Immature natural killer cell (primary cell): ENCODE measurements at regions not wholly inside any gene's neighbourhood (a gene's known extent, or its start where the extent isn't known, plus 50 kb on each side); places are given as distances from the start of the nearest gene placed in this dataset.

ENCODE experiments used
- DNase-seq, 3 donors: peaks; one replicate each; pipeline ENCODE4 v3.0.0; 2022; ENCODE audit warnings: mixed read lengths in 1 of 3
- H3K27ac Mint-ChIP-seq, 6 donors: one replicate each; pipeline ENCODE4 v1.8.0; 2020; ENCODE audit warnings: mixed read lengths in 6 of 6, mild to moderate bottlenecking in 5 of 6, inconsistent platforms in 4 of 6, moderate library complexity in 3 of 6
- H3K27me3 Mint-ChIP-seq, 3 donors: one replicate each; pipeline ENCODE4 v1.8.0; 2020 to 2021; ENCODE audit warnings: low read depth in 3 of 3, mild to moderate bottlenecking in 3 of 3, mixed read lengths in 3 of 3, moderate library complexity in 3 of 3, inconsistent platforms in 1 of 3
- H3K36me3 Mint-ChIP-seq, 3 donors: one replicate each; pipeline ENCODE4 v1.8.0; 2020; ENCODE audit warnings: mixed read lengths in 3 of 3, inconsistent platforms in 2 of 3, mild to moderate bottlenecking in 2 of 3
- H3K4me1 Mint-ChIP-seq, 2 donors: one replicate each; pipeline ENCODE4 v1.8.0; 2020; ENCODE audit warnings: inconsistent platforms in 2 of 2, mild to moderate bottlenecking in 2 of 2, mixed read lengths in 2 of 2, moderate library complexity in 1 of 2
- H3K4me3 Mint-ChIP-seq, 5 donors: one replicate each; pipeline ENCODE4 v1.8.0; 2020; ENCODE audit warnings: mild to moderate bottlenecking in 5 of 5, mixed read lengths in 5 of 5, inconsistent platforms in 3 of 5, moderate library complexity in 3 of 5
- H3K9me3 Mint-ChIP-seq, 6 donors: one replicate each; pipeline ENCODE4 v1.8.0; 2020; ENCODE audit warnings: mild to moderate bottlenecking in 6 of 6, mixed read lengths in 6 of 6, inconsistent platforms in 4 of 6, moderate library complexity in 3 of 6

- DNase-seq = no peak
- H3K27ac Mint-ChIP-seq = no peak overlapping the region
- peaks cover 0 to 4% of the 10 kb centered on the region in 2 donors for H3K4me1 Mint-ChIP-seq
- peaks cover 0 to 2% (median 0%) of the 10 kb centered on the region in 6 donors for H3K9me3 Mint-ChIP-seq
- H3K4me3 Mint-ChIP-seq = peak overlapping the region in 4 of 5 donors; percentile 33 to 64 (median 41)
- H3K27me3 Mint-ChIP-seq = peaks cover 3 to 25% (median 9%) of the 10 kb centered on the region in 3 donors
- no peaks in the 10 kb centered on the region for H3K36me3 Mint-ChIP-seq
These were observed 83.5 kb upstream of the PRKG1 start for GRCh38 chr10:50990568-50991455.

- H3K27me3 Mint-ChIP-seq = peaks cover 3 to 25% (median 7%) of the 10 kb centered on the region in 3 donors
These were observed 82.6 kb upstream of the PRKG1 start for GRCh38 chr10:50991456-50992355.

GRCh38 chr10:50992356-50992901 is 81.9 kb upstream of the PRKG1 start:
- no peaks in the 10 kb centered on the region for H3K36me3 Mint-ChIP-seq
- peaks cover 0 to 4% of the 10 kb centered on the region in 2 donors for H3K4me1 Mint-ChIP-seq
- DNase-seq = no peak
- peak overlapping the region in 2 of 5 donors; percentile 3 to 13 for H3K4me3 Mint-ChIP-seq
- H3K27ac Mint-ChIP-seq = no peak overlapping the region
- peaks cover 3 to 27% (median 7%) of the 10 kb centered on the region in 3 donors for H3K27me3 Mint-ChIP-seq
- no peaks in the 10 kb centered on the region for H3K9me3 Mint-ChIP-seq

More at GRCh38 chr10:50991456-50992355, 82.6 kb upstream of the PRKG1 start:
- no peak for DNase-seq
- Mint-ChIP-seq H3K9me3 (peaks cover 0 to 2% (median 0%) of the 10 kb centered on the region in 6 donors), H3K4me3 (peak overlapping the region in 3 of 5 donors; percentile 38 to 64 (median 44)), H3K4me1 (peaks cover 0 to 4% of the 10 kb centered on the region in 2 donors), H3K36me3 (no peaks in the 10 kb centered on the region), H3K27ac (no peak overlapping the region)

GRCh38 chr10:50992972-50993766 is 81.1 kb upstream of the PRKG1 start:
- Mint-ChIP-seq H3K4me3 (peak overlapping the region in 1 of 5 donors; percentile 3), H3K27me3 (peaks cover 3 to 27% (median 7%) of the 10 kb centered on the region in 3 donors)

DNA sequence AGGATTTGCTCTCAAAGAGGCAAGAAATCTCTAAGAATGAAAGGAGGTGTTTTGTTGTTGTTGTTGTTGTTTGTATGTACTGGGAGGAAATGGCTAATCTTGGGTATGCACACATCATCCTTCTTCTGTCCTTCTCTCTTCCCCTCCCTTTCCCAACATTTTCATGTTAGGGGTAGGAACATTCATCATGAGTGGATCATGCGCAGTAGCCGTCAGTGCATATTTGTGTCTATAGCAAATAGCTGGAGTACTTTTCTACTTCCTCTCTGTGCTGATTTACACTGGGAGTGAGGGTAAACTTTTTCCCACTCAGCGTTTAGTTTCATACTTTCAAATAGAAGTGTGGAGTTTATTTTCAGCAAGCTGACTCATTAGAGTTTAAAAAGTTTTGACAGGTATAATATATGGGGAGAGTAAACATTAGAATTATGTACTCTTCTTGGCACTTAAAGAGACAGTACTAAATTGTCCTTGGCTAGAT is 80.5 kb upstream of the PRKG1 start:
- H3K4me1 Mint-ChIP-seq = peaks cover 0 to 4% of the 10 kb centered on the region in 2 donors
- H3K4me3 Mint-ChIP-seq = no peak overlapping the region
- H3K36me3 Mint-ChIP-seq = no peaks in the 10 kb centered on the region
- DNase-seq = no peak
- H3K9me3 Mint-ChIP-seq = no peaks in the 10 kb centered on the region
- H3K27ac Mint-ChIP-seq = no peak overlapping the region
- peaks cover 3 to 26% (median 7%) of the 10 kb centered on the region in 3 donors for H3K27me3 Mint-ChIP-seq

More at GRCh38 chr10:50992972-50993766, 81.1 kb upstream of the PRKG1 start:
- Mint-ChIP-seq H3K4me1 (peaks cover 0 to 4% of the 10 kb centered on the region in 2 donors), H3K27ac (no peak overlapping the region), H3K9me3 (no peaks in the 10 kb centered on the region), H3K36me3 (no peaks in the 10 kb centered on the region)
- DNase-seq = no peak

DNA sequence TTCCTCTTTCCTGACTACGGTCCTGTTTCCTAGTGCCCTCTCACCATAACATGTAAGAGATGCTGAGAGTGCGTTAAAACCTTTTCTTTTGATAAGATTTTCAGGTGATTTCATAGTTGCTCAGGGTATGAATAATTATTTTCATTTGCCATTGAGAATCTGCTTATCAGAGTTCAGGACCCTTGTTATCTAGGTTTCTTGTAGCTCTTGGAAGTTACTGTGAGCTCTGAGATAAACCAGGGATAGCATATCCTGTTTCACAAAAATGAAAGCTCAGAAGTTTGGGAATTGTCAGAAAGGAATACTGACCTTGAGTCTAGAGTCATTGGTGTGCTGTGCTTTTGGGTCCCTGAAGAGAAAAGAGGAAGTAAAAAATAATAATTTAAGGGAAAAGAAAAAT is 76.8 kb upstream of the PRKG1 start:
- Mint-ChIP-seq H3K36me3 (no peaks in the 10 kb centered on the region), H3K4me3 (no peak overlapping the region), H3K9me3 (no peaks in the 10 kb centered on the region), H3K27ac (no peak overlapping the region), H3K27me3 (peaks cover 1 to 16% (median 3%) of the 10 kb centered on the region in 3 donors), H3K4me1 (no peaks in the 10 kb centered on the region)
- DNase-seq = no peak

DNA sequence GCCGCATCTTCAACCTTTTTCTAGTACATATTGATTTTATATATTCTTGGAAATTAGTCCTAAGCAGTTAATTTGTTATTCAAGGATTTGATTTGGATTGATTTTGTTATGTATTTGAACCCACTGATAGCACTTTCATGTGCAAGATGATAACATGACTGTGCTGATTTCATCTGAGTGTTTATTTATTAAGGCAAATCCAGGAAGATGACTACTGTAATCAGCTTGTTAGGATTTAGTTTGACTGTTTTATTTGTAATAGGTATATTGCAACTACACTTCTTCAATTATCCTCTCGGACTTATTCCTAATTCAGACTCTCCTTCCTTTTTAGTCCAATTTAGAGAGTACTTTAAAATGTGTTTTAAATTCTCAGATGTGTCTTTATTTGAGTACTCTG is 75.1 kb upstream of the PRKG1 start:
- Mint-ChIP-seq H3K4me1 (no peaks in the 10 kb centered on the region), H3K9me3 (no peaks in the 10 kb centered on the region), H3K27me3 (peaks cover 0 to 4% (median 0%) of the 10 kb centered on the region in 3 donors), H3K36me3 (no peaks in the 10 kb centered on the region), H3K4me3 (no peak overlapping the region), H3K27ac (no peak overlapping the region)
- no peak for DNase-seq

- no peaks in the 10 kb centered on the region for H3K4me1 Mint-ChIP-seq
- no peak overlapping the region for H3K4me3 Mint-ChIP-seq
- H3K36me3 Mint-ChIP-seq = no peaks in the 10 kb centered on the region
- DNase-seq = no peak
- H3K27me3 Mint-ChIP-seq = peaks cover 0 to 4% (median under 1%) of the 10 kb centered on the region in 3 donors
- no peak overlapping the region for H3K27ac Mint-ChIP-seq
- H3K9me3 Mint-ChIP-seq = no peaks in the 10 kb centered on the region
These were observed 74.1 kb upstream of the PRKG1 start for GRCh38 chr10:51000164-51000563.

GRCh38 chr10:51000976-51001375 is 73.3 kb upstream of the PRKG1 start:
- no peak overlapping the region for H3K4me3 Mint-ChIP-seq
- no peaks in the 10 kb centered on the region for H3K9me3 Mint-ChIP-seq
- peaks cover 0 to 4% (median 2%) of the 10 kb centered on the region in 3 donors for H3K27me3 Mint-ChIP-seq
- H3K4me1 Mint-ChIP-seq = no peaks in the 10 kb centered on the region
- no peak overlapping the region for H3K27ac Mint-ChIP-seq
- H3K36me3 Mint-ChIP-seq = no peaks in the 10 kb centered on the region
- no peak for DNase-seq

- H3K27ac Mint-ChIP-seq = no peak overlapping the region
- H3K36me3 Mint-ChIP-seq = no peaks in the 10 kb centered on the region
- H3K4me1 Mint-ChIP-seq = no peaks in the 10 kb centered on the region
- no peaks in the 10 kb centered on the region for H3K9me3 Mint-ChIP-seq
- no peak for DNase-seq
- peaks cover 0 to 4% (median 2%) of the 10 kb centered on the region in 3 donors for H3K27me3 Mint-ChIP-seq
- H3K4me3 Mint-ChIP-seq = no peak overlapping the region
These were observed 72.7 kb upstream of the PRKG1 start for GRCh38 chr10:51001587-51001986.

DNA sequence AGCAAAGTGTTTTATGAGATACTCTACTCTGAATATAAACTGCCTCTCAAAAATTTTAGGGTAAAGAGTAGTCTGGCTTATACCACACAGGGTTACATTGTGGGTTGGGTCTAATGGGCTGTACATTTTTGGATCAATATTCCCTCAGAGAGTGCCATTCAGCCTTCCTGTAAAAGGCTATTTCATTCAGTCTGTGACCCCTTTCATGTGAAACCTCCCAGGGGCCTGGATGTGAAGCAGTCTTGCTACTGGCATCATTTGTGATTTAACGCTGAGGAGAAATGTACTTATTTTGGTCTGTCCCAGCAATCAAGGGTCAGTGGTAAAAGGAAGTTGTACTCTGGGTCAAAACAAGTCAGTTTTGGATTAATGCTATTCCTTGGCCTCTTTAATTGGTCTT is 71.8 kb upstream of the PRKG1 start:
- Mint-ChIP-seq H3K4me1 (no peaks in the 10 kb centered on the region), H3K27ac (no peak overlapping the region), H3K27me3 (peaks cover 2 to 4% (median 2%) of the 10 kb centered on the region in 3 donors), H3K36me3 (no peaks in the 10 kb centered on the region), H3K9me3 (no peaks in the 10 kb centered on the region), H3K4me3 (no peak overlapping the region)
- no peak for DNase-seq

DNA sequence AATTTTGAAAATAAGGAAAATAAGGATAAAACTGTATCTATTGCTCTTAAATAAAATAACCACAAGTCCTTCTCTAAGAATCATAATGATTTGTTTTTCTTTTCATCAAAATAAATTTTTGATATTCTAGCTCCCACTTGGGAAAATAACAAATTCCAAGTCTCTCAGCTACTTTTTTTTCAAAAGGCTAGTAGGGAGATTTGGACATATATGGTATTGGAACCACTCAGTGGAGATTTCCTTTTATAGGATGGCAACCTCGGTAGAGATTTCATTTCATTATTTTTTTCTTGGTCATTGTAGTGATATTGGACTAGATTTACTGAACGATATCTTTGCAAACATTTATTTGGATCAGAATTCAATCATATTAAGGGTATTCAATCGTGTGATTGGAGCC is 69.5 kb upstream of the PRKG1 start:
- Mint-ChIP-seq H3K27me3 (peaks cover 0 to 4% (median 2%) of the 10 kb centered on the region in 3 donors), H3K9me3 (no peaks in the 10 kb centered on the region), H3K36me3 (no peaks in the 10 kb centered on the region), H3K27ac (no peak overlapping the region), H3K4me1 (no peaks in the 10 kb centered on the region), H3K4me3 (no peak overlapping the region)
- no peak for DNase-seq

DNA sequence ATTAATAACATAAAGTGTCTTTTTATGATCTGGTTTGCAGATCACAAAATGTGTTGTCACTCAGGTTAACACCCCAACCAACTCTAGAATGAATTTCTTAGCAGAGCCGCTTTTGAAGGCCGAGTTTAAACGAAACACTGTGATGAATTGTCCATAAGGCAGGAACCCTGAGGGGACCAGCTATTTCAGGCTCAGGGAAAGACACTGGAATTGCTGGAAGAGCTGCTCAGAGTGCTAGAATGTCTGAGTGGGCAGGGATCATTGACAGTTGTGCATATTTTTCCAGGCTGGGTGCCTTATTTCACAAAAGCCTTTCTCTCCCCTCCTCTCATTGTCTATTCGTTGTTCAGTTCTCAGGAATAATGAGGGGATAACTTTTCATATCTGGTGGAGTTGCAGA is 68.7 kb upstream of the PRKG1 start:
- no peak for DNase-seq
- no peak overlapping the region for H3K27ac Mint-ChIP-seq
- no peaks in the 10 kb centered on the region for H3K4me1 Mint-ChIP-seq

More for the DNA sequence above, 68.7 kb upstream of the PRKG1 start:
- H3K9me3 Mint-ChIP-seq = no peaks in the 10 kb centered on the region
- no peaks in the 10 kb centered on the region for H3K36me3 Mint-ChIP-seq
- H3K4me3 Mint-ChIP-seq = no peak overlapping the region
- peaks cover 0 to 4% (median 2%) of the 10 kb centered on the region in 3 donors for H3K27me3 Mint-ChIP-seq
